ACHN (cell line): ENCODE measurements at regions not wholly inside any gene's neighbourhood (a gene's known extent, or its start where the extent isn't known, plus 50 kb on each side); places are given as distances from the start of the nearest gene placed in this dataset.

Experiments
- DNase-seq: peaks from one replicate; pipeline ENCODE4 v3.0.0-alpha.2; 2015
- in situ Hi-C: cut with HindIII; loops from 2 replicates; pipeline ENCODE4 v1.10.0; 2017; ENCODE audit warnings: low sequenced_read_pairs, low pct_ligation_motif_present, low pct_unique_long_range_greater_than_20kb

- DNase-seq = no peak
- in situ Hi-C loops = no loop called here
These were observed 56.6 kb upstream of the VTCN1 start for GRCh38 chr1:117267232-117267774.

- DNase-seq = no peak
- in situ Hi-C loops = no loop called here
These were observed 52.2 kb upstream of the VTCN1 start for GRCh38 chr1:117262976-117263375.

- in situ Hi-C loops = no loop called here
- no peak for DNase-seq
These were observed 50.7 kb upstream of the VTCN1 start for GRCh38 chr1:117261424-117261785.

- DNase-seq = no peak
- in situ Hi-C loops = no loop called here
These were observed 50.2 kb upstream of the VTCN1 start for GRCh38 chr1:117260761-117261423.
